ENCODE measurements at regions not wholly inside any gene's neighbourhood (a gene's known extent, or its start where the extent isn't known, plus 50 kb on each side); places are given as distances from the start of the nearest gene placed in this dataset.

DNA sequence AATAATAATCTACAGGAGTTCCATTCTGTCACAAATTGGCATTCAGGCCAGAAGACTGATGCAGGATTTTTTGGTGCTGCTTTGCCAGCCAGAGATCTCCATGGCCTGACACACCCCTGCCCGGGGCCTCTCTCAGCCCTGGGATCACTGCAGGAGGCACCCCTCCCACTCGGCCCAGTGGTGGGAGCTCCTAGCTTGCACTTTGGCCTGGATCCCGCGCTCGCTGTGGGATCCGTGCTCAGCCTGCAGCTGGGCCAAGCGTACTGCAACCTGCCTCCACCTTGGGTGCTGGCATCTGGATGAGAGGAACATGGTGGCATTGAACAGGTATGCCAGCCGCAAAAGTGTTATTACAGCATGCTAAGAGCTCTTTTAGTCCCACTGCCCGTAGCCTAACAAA lies 656.7 kb upstream of the CCDC54 start:
- TF ChIP-seq CTCF (IDR thresholded peaks at IDR 0.05) (no peak), POLR2AphosphoS5 (IDR thresholded peaks at IDR 0.05) (no peak), POLR2A (IDR thresholded peaks at IDR 0.05) (no peak)

Measured in upper lobe of left lung (tissue), 4 donors.